ENCODE measurements at regions not wholly inside any gene's neighbourhood (a gene's known extent, or its start where the extent isn't known, plus 50 kb on each side); places are given as distances from the start of the nearest gene placed in this dataset.

DNA sequence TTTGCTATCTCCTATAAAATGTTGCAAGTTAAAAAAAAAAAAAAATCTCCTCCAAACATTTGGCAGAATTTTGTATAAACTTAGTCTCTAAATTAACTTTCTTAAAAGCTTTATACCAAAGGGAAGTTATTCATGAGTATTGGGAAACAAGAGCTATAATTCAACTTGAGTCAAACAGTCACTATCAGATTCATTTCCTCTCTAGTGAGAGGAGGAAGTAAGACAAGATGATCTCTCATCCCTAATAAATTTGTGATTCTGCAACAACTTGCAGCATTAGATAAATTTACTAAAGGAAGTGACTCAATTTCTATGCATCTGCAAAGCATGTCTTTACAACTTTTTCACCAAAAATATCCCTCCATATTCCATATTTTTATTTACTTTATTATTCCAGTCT lies 135.4 kb upstream of the GNPDA2 start:
- no peak for TF ChIP-seq EP300 (IDR thresholded peaks at IDR 0.05; ENCODE audit: low read depth)
- no peak for TF ChIP-seq POLR2AphosphoS5 (IDR thresholded peaks at IDR 0.05)
- TF ChIP-seq, protein P1, sequence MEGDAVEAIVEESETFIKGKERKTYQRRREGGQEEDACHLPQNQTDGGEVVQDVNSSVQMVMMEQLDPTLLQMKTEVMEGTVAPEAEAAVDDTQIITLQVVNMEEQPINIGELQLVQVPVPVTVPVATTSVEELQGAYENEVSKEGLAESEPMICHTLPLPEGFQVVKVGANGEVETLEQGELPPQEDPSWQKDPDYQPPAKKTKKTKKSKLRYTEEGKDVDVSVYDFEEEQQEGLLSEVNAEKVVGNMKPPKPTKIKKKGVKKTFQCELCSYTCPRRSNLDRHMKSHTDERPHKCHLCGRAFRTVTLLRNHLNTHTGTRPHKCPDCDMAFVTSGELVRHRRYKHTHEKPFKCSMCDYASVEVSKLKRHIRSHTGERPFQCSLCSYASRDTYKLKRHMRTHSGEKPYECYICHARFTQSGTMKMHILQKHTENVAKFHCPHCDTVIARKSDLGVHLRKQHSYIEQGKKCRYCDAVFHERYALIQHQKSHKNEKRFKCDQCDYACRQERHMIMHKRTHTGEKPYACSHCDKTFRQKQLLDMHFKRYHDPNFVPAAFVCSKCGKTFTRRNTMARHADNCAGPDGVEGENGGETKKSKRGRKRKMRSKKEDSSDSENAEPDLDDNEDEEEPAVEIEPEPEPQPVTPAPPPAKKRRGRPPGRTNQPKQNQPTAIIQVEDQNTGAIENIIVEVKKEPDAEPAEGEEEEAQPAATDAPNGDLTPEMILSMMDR (IDR thresholded peaks at IDR 0.05), result no peak
